Right lobe of liver (tissue), 6 donors: ENCODE measurements at regions not wholly inside any gene's neighbourhood (a gene's known extent, or its start where the extent isn't known, plus 50 kb on each side); places are given as distances from the start of the nearest gene placed in this dataset.

Experiments used
- ATAC-seq, 4 donors: fragments of 200-7000 bp; cut with Tn5 transposase; one replicate each; pipeline ENCODE4 v1.9.1; 2020; ENCODE audit warnings: mild to moderate bottlenecking in 4 of 4, moderate library complexity in 4 of 4
- DNase-seq, 3 donors: peaks; one replicate each; pipeline ENCODE4 v3.0.0-alpha.2; 2020
- H3K27ac ChIP-seq, 3 donors: fragments of 200-600 bp; one replicate each; pipeline ENCODE4 v1.8.0; 2022
- H3K27me3 ChIP-seq, 2 donors: fragments of 200-600 bp; one replicate each; pipeline ENCODE4 v1.8.0; 2022
- H3K36me3 ChIP-seq, 4 donors: fragments of 200-600 bp; sonication (generic) in 1 of 4; one replicate each; pipeline versions ENCODE4 v1.5.1 to v1.8.0; 2017 to 2022; ENCODE audit warnings: control low read depth in 1 of 4
- H3K4me1 ChIP-seq, 4 donors: fragments of 200-600 bp; sonication (generic) in 1 of 4; one replicate each; pipeline versions ENCODE4 v1.5.1 to v1.8.0; 2017 to 2022; ENCODE audit warnings: control low read depth in 1 of 4
- H3K4me3 ChIP-seq, 3 donors: fragments of 200-600 bp; one replicate each; pipeline ENCODE4 v1.8.0; 2022
- H3K9me3 ChIP-seq, 4 donors: fragments of 200-600 bp; sonication (generic) in 1 of 4; one replicate each; pipeline versions ENCODE4 v1.5.1 to v1.8.0; 2017 to 2022; ENCODE audit warnings: control low read depth in 1 of 4
- CTCF ChIP-seq, 4 donors: fragments of 200-600 bp in 3 of 4; fragments of 450-650 bp in 1 of 4; IDR thresholded peaks; one replicate each; pipeline versions ENCODE4 v1.5.1 to v1.8.0; 2016 to 2022; ENCODE audit warnings: antibody characterized with exemption in 4 of 4, mild to moderate bottlenecking in 2 of 4
- POLR2A ChIP-seq: fragments of 450-650 bp; IDR thresholded peaks from one replicate; pipeline ENCODE4 v1.6.1; 2017; ENCODE audit warnings: antibody characterized with exemption, mild to moderate bottlenecking
- WGBS: methylation state at CpG from one replicate; pipeline ENCODE4 v1.1.6; 2018; ENCODE audit warnings: low coverage, low lambda C conversion rate; ENCODE audit not compliant: insufficient coverage; ENCODE audit errors: missing lambda C conversion rate; 5-methylcytosine and 5-hydroxymethylcytosine counted together
- intact Hi-C, 2 donors: fragments of 100-400 bp; cut with DNase I; formaldehyde crosslinking; loops; one replicate each; pipeline versions ENCODE4 v1.11.2 to v1.14.1; 2022
- donor health status: DM: no; HTN: yes; CAD: no.
- donor health status: DM: no; HTN: no; CAD: no.
- donor health status: DM: no; HTN: no; CAD: no.
- donor health status: DM: no; HTN: yes; CAD: no.
- donor health status: DM: no; HTN: yes; CAD: no.

DNA sequence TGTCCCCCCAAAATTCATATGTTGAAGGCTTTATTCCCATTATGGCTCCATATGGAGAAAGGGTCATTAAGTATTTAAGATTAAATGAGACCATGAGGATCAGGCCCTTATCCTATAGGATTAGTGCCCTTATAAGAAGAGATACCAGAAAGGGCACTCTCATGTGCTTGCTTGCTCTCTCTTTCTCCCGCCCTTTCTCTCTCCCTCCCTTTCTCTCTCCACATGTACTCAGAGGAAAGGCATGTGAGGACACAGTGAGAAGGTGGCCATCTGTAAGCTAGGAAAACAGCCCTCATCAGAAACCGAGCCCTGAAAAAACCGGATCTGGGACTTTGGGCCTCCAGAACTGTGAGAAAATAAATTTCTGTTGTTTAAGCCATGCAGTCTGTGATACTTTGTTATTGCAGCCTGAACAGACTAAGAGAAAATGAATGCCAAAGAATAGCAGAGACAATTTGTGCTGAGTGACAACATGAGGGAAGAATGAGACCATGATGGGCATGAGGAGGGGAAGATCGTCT, 300.0 kb upstream of the SLC39A10 start:
- no peaks in the 10 kb centered on the region for H3K36me3 ChIP-seq
- H3K27ac ChIP-seq = no peak overlapping the region
- ATAC-seq (no peak), DNase-seq (no peak)
- TF ChIP-seq POLR2A (no peak), CTCF (IDR thresholded peaks at IDR 0.05) (no peak)
- H3K4me1 ChIP-seq = no peaks in the 10 kb centered on the region
- intact Hi-C loops = no loop called here
- H3K4me3 ChIP-seq = no peak overlapping the region
- 69% methylated on average over 4 of the region's 4 CpGs for WGBS
- no peaks in the 10 kb centered on the region for H3K27me3 ChIP-seq
- no peaks in the 10 kb centered on the region for H3K9me3 ChIP-seq

- ATAC-seq (no peak), DNase-seq (no peak)
- Histone ChIP-seq H3K9me3 (no peaks in the 10 kb centered on the region), H3K27me3 (no peaks in the 10 kb centered on the region), H3K36me3 (no peaks in the 10 kb centered on the region), H3K27ac (no peak overlapping the region), H3K4me1 (no peaks in the 10 kb centered on the region), H3K4me3 (no peak overlapping the region)
- TF ChIP-seq CTCF (IDR thresholded peaks at IDR 0.05) (no peak), POLR2A (no peak)
- WGBS = 26% methylated on average over 1 of the region's 1 CpG
- intact Hi-C loops = no loop called here
Observed at GRCh38 chr2:195356026-195356425, 301.0 kb upstream of the SLC39A10 start.

DNA sequence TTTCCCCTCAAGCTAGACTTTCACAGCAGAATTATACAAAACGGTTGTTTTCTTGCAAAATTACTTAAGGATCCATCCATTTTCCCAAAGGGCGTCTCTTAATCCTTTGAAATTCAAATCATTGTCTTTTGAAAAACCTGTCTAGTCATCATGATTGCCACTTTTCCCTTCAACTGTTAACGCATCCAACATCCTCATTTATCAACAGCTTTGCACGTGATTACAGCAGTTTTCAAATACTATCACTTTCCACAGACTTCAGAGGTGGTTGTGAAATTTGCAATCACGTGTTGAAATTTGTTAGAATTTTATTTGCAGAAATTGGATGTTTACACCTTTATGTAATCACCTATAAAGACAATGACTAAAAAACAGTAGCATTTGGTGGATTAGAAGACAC, 304.4 kb upstream of the SLC39A10 start:
- Histone ChIP-seq H3K4me1 (no peaks in the 10 kb centered on the region), H3K4me3 (no peak overlapping the region), H3K9me3 (no peaks in the 10 kb centered on the region), H3K36me3 (no peaks in the 10 kb centered on the region), H3K27me3 (no peaks in the 10 kb centered on the region), H3K27ac (no peak overlapping the region)
- intact Hi-C loops = no loop called here
- TF ChIP-seq CTCF (IDR thresholded peaks at IDR 0.05) (no peak), POLR2A (no peak)
- DNase-seq (no peak), ATAC-seq (no peak)
- 34% methylated on average over 5 of the region's 5 CpGs for WGBS

DNA sequence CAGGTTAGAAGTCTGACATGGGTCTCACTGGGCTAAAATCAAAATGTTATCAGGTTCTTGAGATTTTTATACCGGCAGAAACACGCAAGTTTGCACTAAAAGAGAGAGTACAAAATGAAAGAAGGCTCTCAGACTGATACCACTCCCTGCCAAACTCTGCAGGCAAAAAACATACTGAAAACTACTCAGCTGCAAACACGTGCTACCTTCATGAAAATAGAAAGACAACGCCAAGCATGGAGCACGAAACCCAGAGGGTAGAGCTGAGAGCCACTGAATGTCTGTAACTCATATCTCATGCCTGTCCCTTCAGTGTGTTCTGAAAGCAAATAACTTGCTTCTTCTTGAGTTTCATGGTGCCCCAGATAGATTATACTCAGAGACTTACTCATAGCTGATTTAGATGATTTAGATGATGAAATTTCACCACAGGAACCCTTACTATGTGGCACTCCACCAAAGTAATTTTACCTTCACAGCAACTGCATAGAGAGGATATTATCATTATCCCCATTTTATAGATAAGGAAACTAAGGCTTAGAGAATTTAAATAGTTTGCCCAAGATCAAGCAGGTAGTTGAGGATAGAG, 313.0 kb upstream of the SLC39A10 start:
- Histone ChIP-seq H3K27me3 (no peaks in the 10 kb centered on the region), H3K4me3 (no peak overlapping the region), H3K27ac (no peak overlapping the region), H3K9me3 (no peaks in the 10 kb centered on the region), H3K4me1 (no peaks in the 10 kb centered on the region), H3K36me3 (no peaks in the 10 kb centered on the region)
- ATAC-seq = no peak
- intact Hi-C loops = no loop called here
- DNase-seq = no peak
- WGBS = 49% methylated on average over 4 of the region's 5 CpGs
- TF ChIP-seq CTCF (IDR thresholded peaks at IDR 0.05) = no peak
- TF ChIP-seq POLR2A = no peak

DNA sequence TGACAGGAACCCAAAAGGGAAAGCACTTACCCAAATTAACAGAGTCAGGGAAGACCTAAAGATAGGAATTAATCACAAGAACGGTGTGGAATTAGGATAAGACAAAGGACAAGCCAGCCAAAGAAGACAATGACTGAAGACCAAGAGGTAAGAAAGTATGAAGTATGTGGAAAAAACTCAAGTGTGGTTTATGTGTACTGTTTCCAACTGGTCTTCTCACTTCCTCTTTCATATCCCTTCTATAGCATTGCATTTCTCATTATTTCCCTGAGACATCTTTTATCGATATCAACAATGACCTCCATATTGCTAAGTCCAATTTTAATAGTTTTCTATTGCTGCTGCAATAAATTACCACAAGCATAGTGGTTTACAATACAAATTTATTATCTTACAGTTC, 313.5 kb upstream of the SLC39A10 start:
- Histone ChIP-seq H3K27me3 (no peaks in the 10 kb centered on the region), H3K4me3 (no peak overlapping the region), H3K4me1 (no peaks in the 10 kb centered on the region), H3K36me3 (no peaks in the 10 kb centered on the region), H3K9me3 (no peaks in the 10 kb centered on the region), H3K27ac (no peak overlapping the region)
- ATAC-seq (no peak), DNase-seq (no peak)
- TF ChIP-seq POLR2A (no peak), CTCF (IDR thresholded peaks at IDR 0.05) (no peak)
- intact Hi-C loops = no loop called here
- 53% methylated on average over 2 of the region's 2 CpGs for WGBS
